GM19351 (cell line): ENCODE measurements at regions not wholly inside any gene's neighbourhood (a gene's known extent, or its start where the extent isn't known, plus 50 kb on each side); places are given as distances from the start of the nearest gene placed in this dataset.
A peak's percentile ranks its signal among the peaks of the same experiment; 100 is the strongest.

ENCODE experiments used
- ATAC-seq: cut with Tn5 transposase; IDR thresholded peaks from one replicate; pipeline ENCODE4 v1.9.1; 2021; ENCODE audit warnings: mild to moderate bottlenecking, moderate library complexity; ENCODE audit not compliant: unreplicated experiment

DNA sequence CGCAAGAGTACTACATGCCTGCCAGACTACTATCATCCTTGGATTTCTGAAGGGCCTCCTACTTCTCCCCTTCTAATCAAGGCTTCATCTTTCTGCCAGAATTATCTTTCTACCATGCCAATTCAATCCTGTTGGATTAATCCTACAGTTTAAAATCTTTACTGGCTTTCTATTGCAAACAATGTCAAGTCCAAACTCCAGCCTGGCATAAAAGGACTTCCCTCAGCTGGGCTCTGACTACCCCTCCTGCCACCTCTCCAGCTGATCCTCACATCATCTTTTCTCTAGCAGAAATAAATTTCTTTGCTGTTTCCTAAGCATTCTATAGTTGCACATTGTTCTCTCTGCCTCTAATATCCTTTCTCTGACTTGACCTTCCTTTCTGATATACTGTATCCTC is 119.7 kb upstream of the RAD23B start:
- no peak for ATAC-seq

DNA sequence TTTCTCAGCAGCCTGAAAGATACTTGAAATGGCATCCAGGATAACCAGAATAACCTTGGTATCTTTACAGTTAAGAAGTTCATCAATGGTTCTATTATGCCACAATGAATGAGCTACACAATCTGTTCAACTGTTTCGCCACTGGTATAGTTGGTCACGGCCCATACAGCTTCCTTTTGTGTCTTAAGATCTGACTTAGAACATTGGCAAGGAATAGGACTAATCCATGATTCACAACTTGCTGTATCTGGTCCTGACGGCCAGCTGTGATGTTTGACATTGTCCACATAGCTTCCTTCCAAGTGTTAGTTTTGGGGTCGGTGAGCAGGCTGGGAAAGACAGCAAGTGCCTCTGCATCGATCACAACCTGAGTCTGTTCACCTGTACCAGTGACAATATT is 113.3 kb upstream of the RAD23B start:
- no peak for ATAC-seq

GRCh38 chr9:107170801-107171200 is 112.3 kb upstream of the RAD23B start:
- ATAC-seq, result no peak

DNA sequence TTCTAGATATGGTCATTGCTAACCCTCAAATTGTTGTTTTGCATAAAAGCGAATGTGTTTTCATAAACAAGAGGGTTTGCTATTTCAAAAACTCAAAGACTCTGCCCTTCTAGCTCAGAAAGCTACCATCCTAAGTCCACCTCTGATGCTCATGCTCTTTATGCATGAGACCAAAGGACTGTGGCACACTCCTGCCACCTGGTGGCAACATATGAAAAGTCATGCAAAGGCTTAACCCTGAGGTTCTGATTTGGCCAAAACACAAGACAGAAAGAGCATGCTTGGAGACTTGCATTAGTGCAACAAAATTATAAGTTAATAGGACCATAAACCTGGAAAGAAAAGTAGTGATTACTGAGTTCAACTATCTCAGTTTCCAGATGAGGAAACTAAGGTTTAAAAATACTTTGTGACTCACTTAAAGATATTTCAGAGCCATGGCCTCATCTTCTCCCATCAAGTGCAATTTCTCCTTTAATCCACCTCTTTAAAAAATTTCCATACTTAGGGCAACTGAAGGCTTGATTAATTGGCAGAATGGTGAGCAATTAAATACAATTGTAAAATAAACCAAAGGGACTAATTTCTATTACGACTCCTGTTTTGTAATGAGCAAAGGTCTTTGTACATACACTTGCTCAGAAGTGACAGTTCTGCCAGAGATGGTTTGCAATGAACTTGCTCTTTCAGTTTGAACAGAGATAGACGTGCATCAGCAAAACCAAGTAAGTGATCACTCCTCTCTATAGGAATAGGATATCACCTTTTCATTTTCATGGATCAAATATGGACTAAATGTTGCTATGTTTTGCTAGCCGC is 110.7 kb upstream of the RAD23B start:
- peak; percentile 59 for ATAC-seq

DNA sequence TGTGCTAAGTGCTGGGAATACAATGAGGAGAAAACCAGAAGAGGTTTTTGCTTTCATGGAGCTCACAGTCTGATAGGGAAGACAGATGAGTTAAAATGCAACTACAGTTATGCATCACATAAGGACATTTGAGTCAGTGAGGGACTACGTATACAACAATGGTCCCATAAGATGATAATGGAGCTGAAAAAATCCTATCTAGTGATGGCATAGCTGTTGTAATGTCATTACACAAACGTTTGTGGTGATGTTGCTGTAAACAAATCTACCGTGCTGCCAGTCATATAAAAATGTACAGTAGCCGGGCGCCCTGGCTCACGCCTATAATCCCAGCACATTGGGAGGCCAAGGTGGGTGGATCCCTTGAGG is 110.1 kb upstream of the RAD23B start:
- peak; percentile 68 for ATAC-seq

DNA sequence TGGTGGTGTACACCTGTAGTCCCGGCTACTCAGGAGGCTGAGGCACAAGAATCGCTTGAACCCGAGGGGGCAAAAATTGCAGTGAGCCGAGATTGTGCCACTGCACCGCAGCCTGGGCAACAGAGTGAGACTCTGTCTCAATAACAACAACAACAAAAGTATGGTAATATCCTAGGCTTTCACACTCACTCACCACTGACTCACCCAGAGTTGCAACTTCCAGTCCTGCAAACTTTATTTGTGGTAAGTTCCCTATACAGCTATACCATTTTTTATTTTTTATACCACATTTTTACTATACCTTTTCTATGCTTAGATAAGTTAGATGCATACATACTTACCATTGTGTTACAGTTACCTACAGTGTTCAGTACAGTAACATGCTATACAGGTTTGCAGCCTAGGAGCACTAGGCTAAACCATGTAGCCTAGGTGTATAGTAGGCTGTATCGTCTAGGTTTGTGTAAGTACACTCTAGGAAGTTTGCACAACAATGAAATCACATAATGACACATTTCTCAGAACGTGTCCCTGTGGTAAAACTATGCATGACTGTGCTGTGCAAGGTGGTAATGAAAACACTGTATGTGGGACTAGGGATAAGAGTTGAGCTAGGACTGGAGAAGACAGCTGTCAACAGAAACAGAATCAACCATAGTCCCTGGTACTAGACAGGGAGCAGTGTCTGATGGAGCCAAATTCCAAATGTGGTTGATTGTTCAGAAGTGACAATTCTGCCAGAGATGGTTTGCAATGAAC is 109.5 kb upstream of the RAD23B start:
- peak; percentile 14 for ATAC-seq

DNA sequence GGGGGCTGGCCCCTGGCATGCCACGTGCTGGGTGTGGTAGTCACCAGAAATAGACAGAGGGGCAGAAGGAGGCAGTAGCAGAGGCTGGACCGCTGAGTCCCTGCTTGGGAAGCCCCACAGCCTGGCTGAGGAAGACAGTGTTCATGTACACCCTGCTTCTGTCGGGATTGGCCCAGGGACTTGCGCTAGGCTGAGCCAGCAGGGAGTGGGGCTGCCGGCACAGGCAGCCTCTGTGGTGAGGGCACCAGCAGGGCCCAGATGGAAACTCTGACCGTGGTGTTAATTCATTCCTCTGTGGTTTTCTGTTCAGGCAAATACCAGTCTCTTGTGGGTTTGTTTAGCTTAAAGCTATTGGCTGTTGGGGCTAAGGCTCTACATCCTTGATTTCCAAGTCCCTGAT is 108.6 kb upstream of the RAD23B start:
- ATAC-seq, result peak; percentile 20

DNA sequence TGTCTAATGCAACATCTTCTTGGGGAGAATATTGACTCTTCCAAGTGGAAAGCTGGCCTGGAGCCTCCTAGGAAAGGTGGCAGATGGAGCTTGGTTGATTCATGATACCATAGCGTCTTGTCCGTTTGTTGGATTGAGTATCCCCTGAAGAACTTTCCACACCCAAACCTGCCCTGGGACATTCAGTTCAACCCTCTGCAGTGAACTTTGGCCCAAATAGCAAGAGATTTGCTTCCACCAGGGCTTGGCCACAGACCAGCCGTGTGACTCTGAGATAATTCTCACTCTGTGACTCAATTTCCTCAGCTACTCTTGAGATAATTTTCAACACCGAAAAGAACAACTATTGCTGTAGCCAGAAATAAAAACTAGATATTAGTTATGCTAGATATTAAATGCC is 108.0 kb upstream of the RAD23B start:
- no peak for ATAC-seq

DNA sequence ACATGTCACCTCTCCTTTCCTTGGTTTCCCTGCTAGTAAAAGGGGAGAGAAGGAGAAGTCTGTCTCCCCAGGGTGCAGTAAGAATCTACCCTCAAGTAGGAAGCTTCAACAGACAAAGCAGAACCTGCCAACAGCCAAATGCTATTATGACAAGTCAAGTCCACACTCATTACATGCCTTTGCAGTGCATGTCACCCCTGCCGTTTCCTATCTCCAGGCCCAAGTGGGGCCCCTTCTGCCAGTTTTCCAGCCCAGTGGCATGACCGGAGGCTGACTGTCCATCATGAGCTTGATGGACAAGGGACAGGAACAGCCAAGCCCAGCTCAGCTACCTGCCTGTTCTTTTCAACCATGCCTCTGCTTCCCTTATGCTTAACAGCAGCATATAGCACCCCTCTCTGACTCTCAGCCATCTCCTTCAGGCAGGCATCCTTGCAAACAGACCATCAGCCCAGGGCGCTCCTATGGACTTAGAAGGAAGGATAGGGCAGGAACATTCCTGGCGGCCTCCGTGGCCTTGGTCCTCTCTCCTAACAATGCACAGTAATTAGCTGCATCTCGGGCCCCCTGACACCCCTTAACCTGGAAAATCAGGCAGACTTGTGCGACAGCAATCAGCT is 107.2 kb upstream of the RAD23B start:
- no peak for ATAC-seq

DNA sequence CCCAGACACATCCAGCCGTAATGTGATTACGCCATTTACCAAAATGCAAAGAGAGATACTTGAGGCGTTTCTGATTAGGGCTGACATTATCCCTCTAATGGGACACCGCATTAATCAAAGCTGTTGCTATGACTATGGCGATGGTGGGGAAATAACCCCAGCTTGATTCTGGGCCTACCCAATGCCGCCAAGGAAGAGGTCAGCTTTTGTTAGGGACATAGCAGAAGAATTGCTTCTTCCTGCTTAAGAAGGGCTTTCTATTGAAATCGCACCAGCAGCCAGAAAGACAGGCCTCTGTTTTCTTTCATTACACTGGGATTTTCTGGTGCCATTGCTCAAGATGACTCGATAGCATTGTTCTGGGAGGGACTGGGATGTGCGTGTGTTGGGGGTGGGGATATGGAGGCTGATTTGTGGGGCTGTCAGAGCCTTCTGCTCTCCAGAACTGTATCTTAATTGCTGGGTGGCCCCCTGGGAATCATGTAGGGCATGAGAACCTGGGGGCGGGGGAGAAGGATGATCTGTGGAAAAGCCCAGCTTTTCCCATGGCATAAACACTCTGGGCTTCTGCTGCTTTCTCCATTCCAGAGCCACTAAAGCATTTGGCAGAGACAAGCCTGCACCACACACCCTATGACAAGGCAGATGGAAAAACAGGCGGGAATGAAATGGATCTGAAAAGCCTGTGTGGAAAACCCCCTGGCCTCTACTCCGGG is 106.5 kb upstream of the RAD23B start:
- no peak for ATAC-seq

DNA sequence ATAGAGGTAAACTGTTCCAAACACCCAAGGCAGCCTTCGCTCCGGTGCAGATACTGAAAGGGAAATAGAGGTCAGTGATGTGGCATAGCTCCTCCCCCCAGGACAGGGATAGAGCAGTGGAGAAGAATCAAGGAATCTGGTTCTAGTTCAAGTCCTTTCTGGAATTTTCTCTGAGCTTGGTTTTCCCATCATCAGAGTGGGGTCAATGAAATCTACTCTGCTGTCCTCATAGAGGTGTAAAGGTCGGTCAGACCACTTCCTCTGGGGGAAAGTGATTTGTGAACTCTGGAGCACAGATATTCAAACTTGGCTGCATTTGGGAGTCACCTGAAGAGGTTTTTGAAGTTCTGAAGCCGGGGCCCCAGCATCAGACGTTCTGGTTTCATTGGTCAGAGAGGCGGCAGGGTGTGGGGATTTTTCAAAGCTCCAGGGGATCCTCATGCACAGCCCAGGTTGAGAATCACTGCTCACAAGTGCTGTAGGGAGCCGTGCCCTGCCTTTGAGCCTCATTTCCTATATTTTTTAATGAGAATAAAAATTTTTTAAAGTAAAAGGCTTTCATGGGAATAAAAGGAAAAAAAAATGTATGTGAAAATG is 105.7 kb upstream of the RAD23B start:
- peak; percentile 23 for ATAC-seq

DNA sequence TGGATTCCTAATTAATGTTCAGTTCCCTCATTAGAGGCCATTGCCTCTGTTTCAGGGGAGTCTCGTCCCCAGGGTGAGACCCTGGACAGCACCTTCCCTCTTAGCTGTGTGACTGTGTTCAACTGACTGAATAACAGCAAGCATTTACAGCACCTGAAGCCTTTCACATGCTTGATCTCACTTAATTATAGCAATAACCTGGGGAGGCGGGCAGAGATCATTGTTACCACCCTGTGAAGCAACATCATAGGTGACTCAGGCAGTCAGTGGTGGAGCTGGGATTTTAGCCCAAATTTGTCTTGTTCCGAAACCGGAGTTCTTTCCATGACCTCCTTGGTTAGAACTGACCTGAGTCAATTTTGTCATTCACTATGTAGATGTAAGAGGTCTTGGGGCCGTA is 105.2 kb upstream of the RAD23B start:
- ATAC-seq, result no peak

DNA sequence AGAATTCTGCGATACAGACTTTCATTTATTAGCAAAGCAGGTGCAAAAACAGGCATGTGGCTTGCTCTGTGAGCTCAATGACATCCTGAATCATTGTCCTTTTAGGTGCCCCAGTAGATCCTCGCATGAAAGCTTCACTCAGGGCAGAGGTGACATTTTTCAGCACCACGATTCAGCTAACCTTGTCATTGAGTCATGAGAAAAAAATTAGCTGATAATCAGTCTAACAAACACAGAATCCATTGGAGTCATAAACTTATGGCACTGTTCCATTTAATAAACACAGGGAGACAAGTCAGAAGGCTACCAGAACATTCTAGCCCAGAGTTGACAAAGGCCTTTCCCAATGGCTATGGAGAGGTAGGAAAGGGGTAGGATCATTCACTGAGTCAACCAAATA is 104.8 kb upstream of the RAD23B start:
- no peak for ATAC-seq

- no peak for ATAC-seq
These were observed 102.9 kb upstream of the RAD23B start for GRCh38 chr9:107180206-107180605.

DNA sequence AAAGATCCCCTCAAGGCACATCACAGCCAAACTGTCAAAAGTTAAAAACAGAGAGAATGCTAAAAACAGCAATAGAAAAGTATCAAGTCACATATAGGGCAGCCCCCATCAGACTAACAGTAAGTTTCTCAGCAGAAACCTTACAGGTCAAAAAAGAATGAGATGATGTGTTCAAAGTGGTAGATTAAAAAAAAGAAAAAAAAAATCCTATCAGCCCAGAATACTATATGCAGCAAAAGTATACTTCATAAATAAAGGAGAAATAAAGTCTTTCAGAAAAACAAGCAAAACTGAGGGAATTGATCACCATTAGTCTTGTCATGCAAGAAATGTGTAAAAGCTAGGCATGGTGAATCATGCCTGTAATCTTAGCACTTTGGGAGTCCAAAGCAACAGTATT is 99.9 kb upstream of the RAD23B start:
- no peak for ATAC-seq

DNA sequence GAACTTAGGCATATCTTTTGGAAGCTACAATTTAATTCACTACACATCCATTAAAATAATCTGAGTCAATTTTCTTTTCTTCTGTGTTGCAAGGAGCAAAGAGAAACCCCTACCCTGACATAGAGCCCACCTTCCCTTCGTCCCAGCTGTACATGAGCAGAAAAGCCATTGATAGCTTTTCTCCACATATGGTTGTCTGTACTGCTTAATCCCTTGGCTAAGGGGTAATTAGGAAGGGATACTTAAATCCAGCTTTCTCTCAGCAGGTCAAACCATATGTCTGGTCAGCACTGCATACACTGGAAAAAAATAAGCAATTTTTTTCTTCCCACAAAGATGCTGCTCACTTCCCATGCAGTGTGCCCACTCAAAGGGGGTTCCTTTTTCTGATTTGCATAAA is 94.7 kb upstream of the RAD23B start:
- ATAC-seq, result no peak

DNA sequence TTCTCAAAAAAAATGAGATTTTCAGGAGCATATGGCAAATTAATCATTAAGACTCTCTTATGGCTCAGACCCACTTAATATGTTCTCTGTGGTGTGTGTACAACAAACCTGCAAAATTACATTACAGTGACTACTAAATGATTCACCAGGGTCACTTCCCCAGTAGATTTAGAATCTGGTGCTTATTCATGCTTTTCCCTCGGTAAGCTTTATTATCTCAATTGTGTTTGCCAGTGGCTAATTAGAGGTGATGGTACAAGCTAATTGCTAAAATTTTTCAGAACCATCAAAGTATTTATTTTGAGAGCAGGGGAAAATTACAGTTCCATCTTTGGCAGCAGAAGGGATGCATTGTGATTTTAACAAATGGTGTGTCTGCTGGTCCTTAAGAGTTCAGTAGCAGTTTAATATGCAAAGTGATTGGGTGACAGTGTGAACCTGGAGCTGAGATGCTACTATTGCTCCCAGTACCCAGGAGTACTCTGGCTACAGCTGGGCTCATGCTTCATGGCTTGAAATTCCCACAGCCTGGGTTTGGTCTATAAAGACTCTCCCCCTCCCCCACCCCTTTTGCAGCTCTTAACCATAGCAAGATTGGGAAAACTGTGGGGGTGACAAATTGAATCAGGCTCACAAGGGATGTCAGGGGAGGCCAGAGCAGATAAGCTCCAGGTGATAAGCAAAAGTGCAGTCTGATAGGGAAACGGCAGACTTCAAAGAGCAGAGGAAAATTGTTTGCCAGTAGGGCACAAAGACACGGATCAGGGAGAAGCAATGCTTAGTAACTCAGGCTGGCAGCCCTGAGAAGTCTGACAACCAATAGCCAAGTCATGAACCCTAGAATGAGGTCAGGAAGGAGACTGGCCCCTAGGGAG is 92.8 kb upstream of the RAD23B start:
- ATAC-seq, result no peak

DNA sequence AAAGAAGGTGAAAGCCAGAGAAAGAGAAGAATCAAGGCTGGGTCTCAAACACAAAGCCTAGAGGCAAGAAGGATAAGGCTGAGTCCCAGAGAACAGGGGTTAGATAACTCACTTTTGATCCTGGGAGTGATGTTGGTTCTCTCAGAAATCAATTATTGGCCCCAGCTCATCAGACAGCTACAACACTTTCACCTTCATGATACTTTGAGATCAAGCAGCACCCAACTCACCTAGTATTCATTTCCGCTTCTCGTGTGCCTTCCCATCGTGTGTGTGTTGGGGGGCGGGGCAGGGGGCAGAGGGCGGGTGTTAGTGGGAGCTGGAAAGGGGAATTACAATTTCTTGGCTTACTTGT is 92.2 kb upstream of the RAD23B start:
- no peak for ATAC-seq

GRCh38 chr9:107193251-107193650 is 89.8 kb upstream of the RAD23B start:
- no peak for ATAC-seq

DNA sequence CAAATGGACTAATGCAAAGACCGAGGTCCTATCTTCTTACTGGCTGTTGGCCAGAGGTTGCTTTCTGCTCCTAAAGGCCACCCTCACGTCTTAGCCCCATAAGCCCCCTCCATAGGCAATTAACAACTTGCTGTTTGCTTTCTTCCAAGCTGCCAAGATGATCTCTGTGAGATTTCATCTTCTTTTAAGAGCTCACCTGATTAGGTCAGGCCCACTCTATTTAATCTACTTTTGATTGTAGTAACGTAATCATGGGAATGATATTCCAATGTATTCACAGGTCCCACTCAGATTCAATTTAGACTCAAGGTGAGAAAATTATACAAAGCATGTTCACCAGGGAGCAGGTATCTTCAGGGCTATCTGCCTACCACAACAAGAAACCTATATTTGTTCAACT is 84.4 kb upstream of the RAD23B start:
- ATAC-seq, result no peak
